OCI-LY3 (cell line): ENCODE measurements at regions not wholly inside any gene's neighbourhood (a gene's known extent, or its start where the extent isn't known, plus 50 kb on each side); places are given as distances from the start of the nearest gene placed in this dataset.

Source experiments
- EZH2phosphoT487 ChIP-seq: fragments of 200-600 bp; shearing (Covaris generic); IDR thresholded peaks from 2 replicates; pipeline ENCODE4 v1.6.1; 2018; ENCODE audit warnings: antibody characterized with exemption, mixed run types, low read depth
- TF ChIP-seq, protein P1 (sequence below): fragments of 200-600, 300-600 bp; sonication (generic); IDR thresholded peaks from 2 replicates; pipeline ENCODE4 v1.5.1; 2014; ENCODE audit warnings: antibody characterized with exemption, low read length, low read depth

GRCh38 chr4:111879539-111879938 lies 265.7 kb upstream of the FAM241A start:
- no peak for TF ChIP-seq EZH2phosphoT487
- TF ChIP-seq, protein P1, sequence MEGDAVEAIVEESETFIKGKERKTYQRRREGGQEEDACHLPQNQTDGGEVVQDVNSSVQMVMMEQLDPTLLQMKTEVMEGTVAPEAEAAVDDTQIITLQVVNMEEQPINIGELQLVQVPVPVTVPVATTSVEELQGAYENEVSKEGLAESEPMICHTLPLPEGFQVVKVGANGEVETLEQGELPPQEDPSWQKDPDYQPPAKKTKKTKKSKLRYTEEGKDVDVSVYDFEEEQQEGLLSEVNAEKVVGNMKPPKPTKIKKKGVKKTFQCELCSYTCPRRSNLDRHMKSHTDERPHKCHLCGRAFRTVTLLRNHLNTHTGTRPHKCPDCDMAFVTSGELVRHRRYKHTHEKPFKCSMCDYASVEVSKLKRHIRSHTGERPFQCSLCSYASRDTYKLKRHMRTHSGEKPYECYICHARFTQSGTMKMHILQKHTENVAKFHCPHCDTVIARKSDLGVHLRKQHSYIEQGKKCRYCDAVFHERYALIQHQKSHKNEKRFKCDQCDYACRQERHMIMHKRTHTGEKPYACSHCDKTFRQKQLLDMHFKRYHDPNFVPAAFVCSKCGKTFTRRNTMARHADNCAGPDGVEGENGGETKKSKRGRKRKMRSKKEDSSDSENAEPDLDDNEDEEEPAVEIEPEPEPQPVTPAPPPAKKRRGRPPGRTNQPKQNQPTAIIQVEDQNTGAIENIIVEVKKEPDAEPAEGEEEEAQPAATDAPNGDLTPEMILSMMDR: no peak
